GM12865 (cell line): ENCODE measurements at regions not wholly inside any gene's neighbourhood (a gene's known extent, or its start where the extent isn't known, plus 50 kb on each side); places are given as distances from the start of the nearest gene placed in this dataset.

Source experiments
- DNase-seq: peaks from one replicate; pipeline ENCODE4 v3.0.0; 2010; ENCODE audit warnings: low read depth
- H3K4me3 ChIP-seq: 2 replicates; pipeline ENCODE4 v1.5.1; 2011; ENCODE audit warnings: mild to moderate bottlenecking, low read depth, low read length, control low read depth
- CTCF ChIP-seq: IDR thresholded peaks from 2 replicates; pipeline ENCODE4 v1.5.1; 2011; ENCODE audit warnings: low read length, control low read depth, low read depth, inconsistent platforms; ENCODE audit not compliant: insufficient read depth; ENCODE audit errors: missing control alignments

DNA sequence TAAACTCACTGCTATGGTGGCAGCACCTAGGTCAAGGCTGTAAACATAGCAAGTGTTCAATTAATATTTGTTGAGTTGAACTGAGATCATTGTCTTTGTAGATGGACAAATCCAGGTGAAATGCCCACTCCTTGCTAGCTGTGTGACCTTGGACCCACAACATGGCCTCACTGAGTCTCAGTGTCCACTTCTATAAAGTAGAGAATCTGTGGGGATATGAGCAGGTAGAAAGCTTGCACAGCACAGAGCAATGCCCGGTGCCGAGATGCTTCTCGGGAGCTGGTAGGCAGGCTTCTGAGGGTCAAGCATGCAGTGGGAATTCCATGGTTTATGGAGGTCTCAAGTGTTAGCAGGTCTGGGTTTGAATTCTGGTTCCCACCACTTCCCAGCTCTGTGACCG lies 97.9 kb upstream of the SYT13 start:
- no peak for TF ChIP-seq CTCF
- no peak overlapping the region for H3K4me3 ChIP-seq

GRCh38 chr11:45383224-45383623 lies 97.1 kb upstream of the SYT13 start:
- peak; percentile 4 for DNase-seq
- TF ChIP-seq CTCF: no peak
- H3K4me3 ChIP-seq: no peak overlapping the region

More for the DNA sequence above, 97.9 kb upstream of the SYT13 start:
- no peak for DNase-seq

DNA sequence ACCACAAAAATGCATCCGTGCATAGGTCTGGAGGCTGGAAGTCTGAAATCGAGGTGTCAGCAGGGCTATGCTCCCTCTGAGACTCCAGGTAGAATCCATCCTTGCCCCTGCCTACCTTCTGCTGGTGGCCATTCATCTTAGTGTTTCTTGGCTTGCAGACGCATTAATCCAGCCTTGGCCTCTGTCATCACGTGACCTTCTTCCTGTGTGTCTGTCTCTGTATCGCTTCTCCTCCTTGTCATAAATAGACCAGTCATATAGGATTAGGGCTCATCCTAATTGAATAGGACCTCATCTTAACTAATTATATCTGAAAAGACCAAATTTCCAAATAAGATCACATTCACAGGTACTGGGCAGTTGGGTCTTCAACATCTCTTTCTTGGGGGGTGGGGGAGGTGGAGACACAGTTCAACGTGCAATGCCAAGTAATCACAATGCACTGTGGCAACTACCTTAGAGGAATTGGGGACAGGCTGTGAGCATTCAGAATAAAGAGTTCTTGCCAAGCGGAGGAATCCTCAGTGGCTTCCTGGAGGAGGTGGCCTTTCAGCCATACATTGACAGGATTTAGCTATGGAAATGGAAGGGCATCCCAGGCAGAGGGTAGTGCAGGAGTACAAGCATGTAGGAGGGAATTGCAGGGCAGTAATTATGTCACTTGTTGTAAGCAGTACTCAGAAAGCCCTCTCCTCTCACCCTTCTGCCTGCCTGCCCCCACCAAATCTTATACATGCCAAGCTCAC lies 96.2 kb upstream of the SYT13 start:
- no peak for TF ChIP-seq CTCF
- H3K4me3 ChIP-seq: no peak overlapping the region
- no peak for DNase-seq

- peak; percentile 41 for DNase-seq
Measured at GRCh38 chr11:45379162-45379863, 93.2 kb upstream of the SYT13 start.

DNA sequence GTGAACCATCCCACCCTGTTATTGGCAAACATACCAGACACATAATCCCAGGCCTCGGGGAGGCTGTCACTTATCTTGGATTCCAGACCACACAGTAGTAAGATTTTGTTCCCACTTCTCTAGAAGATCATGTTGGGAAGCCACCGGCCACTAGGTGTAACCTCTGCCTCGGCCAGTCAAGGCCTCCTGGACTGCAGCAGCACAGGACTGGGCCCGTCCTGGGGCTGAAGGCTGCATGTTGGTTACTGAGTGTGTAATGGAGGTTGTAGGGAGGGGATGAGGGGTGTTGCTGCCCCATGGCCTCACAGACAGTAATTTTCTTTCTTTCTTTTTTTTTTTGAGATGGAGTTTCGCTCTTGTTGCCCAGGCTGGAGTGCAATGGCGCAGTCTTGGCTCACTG lies 92.4 kb upstream of the SYT13 start:
- no peak overlapping the region for H3K4me3 ChIP-seq
- DNase-seq: no peak
- no peak for TF ChIP-seq CTCF

More at GRCh38 chr11:45379162-45379863, 93.2 kb upstream of the SYT13 start:
- TF ChIP-seq CTCF: no peak
- no peak overlapping the region for H3K4me3 ChIP-seq

DNA sequence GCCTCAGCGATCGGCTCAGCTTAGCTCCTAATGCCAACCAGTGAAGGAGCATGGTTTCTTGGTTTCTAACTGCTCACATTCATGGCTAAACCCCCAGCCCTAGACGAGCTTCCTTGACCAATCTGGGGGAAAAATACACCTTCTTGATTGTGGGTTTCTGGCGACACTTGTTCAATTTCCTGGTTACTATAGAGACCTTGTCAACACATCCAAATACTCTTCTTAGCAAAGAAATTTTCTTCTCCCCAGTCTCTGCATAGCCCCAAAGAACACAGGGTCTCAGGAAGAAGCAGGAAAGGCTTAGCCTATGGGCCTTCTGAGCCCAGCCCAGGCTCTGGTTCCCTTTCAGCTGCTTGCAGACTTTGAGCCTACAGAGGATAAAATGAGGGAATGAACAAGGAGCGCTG lies 88.5 kb upstream of the SYT13 start:
- no peak for TF ChIP-seq CTCF

More for the DNA sequence above, 88.5 kb upstream of the SYT13 start:
- DNase-seq: no peak
- H3K4me3 ChIP-seq: no peak overlapping the region
